ENCODE measurements at regions not wholly inside any gene's neighbourhood (a gene's known extent, or its start where the extent isn't known, plus 50 kb on each side); places are given as distances from the start of the nearest gene placed in this dataset.

- Histone ChIP-seq H3K56ac (ENCODE audit: extremely low read depth, insufficient read depth, low read length) (no peak overlapping the region), H3K9me3 (ENCODE audit: control insufficient read depth, insufficient read depth, low read length) (no peaks in the 10 kb centered on the region), H3K36me3 (ENCODE audit: control insufficient read depth, insufficient read depth, low read length) (no peaks in the 10 kb centered on the region), H4K8ac (ENCODE audit: low read depth in 2 of 2, low read length in 2 of 2) (no peak overlapping the region), H2BK5ac (ENCODE audit: low read depth, low read length, poor library complexity, severe bottlenecking) (no peak overlapping the region), H3K79me1 (ENCODE audit: low read depth in 1 of 2, low read length in 2 of 2) (no peaks in the 10 kb centered on the region), H4K20me1 (ENCODE audit: insufficient read depth, low read length) (no peaks in the 10 kb centered on the region), H3K4me2 (ENCODE audit: low read depth, low read length) (no peak overlapping the region), H3K27ac (ENCODE audit: insufficient read depth, low read length) (no peak overlapping the region), H3K4ac (ENCODE audit: low read depth, low read length) (no peak overlapping the region), H3K4me1 (ENCODE audit: control insufficient read depth, insufficient read depth, low read length) (no peaks in the 10 kb centered on the region), H2AK9ac (replicated peaks; ENCODE audit: low read depth, low read length, poor library complexity) (no peak overlapping the region), H3K27me3 (ENCODE audit: control insufficient read depth, insufficient read depth, low read length) (no peaks in the 10 kb centered on the region), H4K5ac (ENCODE audit: low read depth, low read length) (no peak overlapping the region), H3K14ac (replicated peaks; ENCODE audit: low read depth, low read length) (no peak overlapping the region), H3K9ac (ENCODE audit: low read depth, low read length) (no peak overlapping the region), H3K4me3 (ENCODE audit: insufficient read depth, low read depth, low read length) (no peak overlapping the region), H3K9me1 (ENCODE audit: insufficient read depth, low read length) (no peaks in the 10 kb centered on the region), H2AK5ac (ENCODE audit: low read depth, low read length) (no peak overlapping the region), H2BK20ac (ENCODE audit: low read depth, low read length) (no peak overlapping the region), H2BK120ac (ENCODE audit: low read depth, low read length) (no peak overlapping the region), H2BK15ac (ENCODE audit: low read depth, low read length) (no peak overlapping the region), H3K23ac (ENCODE audit: low read depth, low read length) (no peak overlapping the region), H3K18ac (ENCODE audit: low read depth, low read length) (no peak overlapping the region), H2AFZ (replicated peaks; ENCODE audit: low read length, poor library complexity) (no peak overlapping the region), H4K91ac (ENCODE audit: insufficient read depth, low read depth, low read length) (no peak overlapping the region)
- intact Hi-C loops (cut with micrococcal nuclease): no loop called here
- in situ Hi-C loops (cut with MboI; ENCODE audit: low sequenced_read_pairs): loop anchor here (5.0 to 25.0 kb wide), 3 partner anchors 1151 to 1671 kb away; no protein-coding TSS in a partner anchor
- no peak for ATAC-seq (ENCODE audit: low read depth)
- TF ChIP-seq FOS (IDR thresholded peaks at IDR 0.05; ENCODE audit: low read depth, low read length) (no peak), MAZ (IDR thresholded peaks at IDR 0.05; ENCODE audit: borderline replicate concordance, low read depth, low read length) (no peak), CEBPB (IDR thresholded peaks at IDR 0.05; ENCODE audit: low read depth, low read length) (no peak), MXI1 (IDR thresholded peaks at IDR 0.05; ENCODE audit: borderline replicate concordance, low read depth, low read length) (no peak), RAD21 (IDR thresholded peaks at IDR 0.05; ENCODE audit: low read length) (no peak), RFX5 (IDR thresholded peaks at IDR 0.05; ENCODE audit: low read depth, low read length) (no peak), BHLHE40 (IDR thresholded peaks at IDR 0.05; ENCODE audit: low read depth, low read length) (no peak), NFE2L2 (IDR thresholded peaks at IDR 0.05; ENCODE audit: low read depth, low read length) (no peak), ELK1 (IDR thresholded peaks at IDR 0.05; ENCODE audit: borderline replicate concordance, low read depth, low read length) (no peak), CTCF (conservative IDR thresholded peaks at IDR 0.05; ENCODE audit: low read depth, low read length) (no peak), SMC3 (IDR thresholded peaks at IDR 0.05; ENCODE audit: low read depth, low read length) (no peak), RCOR1 (IDR thresholded peaks at IDR 0.05; ENCODE audit: insufficient replicate concordance, low read length) (no peak)
- TF ChIP-seq, protein P1, sequence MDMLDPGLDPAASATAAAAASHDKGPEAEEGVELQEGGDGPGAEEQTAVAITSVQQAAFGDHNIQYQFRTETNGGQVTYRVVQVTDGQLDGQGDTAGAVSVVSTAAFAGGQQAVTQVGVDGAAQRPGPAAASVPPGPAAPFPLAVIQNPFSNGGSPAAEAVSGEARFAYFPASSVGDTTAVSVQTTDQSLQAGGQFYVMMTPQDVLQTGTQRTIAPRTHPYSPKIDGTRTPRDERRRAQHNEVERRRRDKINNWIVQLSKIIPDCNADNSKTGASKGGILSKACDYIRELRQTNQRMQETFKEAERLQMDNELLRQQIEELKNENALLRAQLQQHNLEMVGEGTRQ (IDR thresholded peaks at IDR 0.05; ENCODE audit: low read depth, low read length): no peak
- BruUV-seq (replicated peaks): no TSS peak
- DNase-seq: no peak
- WGBS, 2 experiments (ENCODE audit: extremely low coverage in 2 of 2, insufficient read length in 1 of 2): 100% methylated on average over 3 of the region's 5 CpGs; no CpG with 5 or more reads in 1 of the 2 experiments
- CTCF ChIA-PET: no interaction called here
- dilution Hi-C loops (cut with HindIII; ENCODE audit: low sequenced_read_pairs, unreplicated experiment): no loop called here
- POLR2A ChIA-PET (ENCODE audit: unreplicated experiment): no interaction called here
Observed at GRCh38 chr10:36783400-36783799, 342.0 kb upstream of the ANKRD30A start.

Measured in IMR-90 (cell line).